GM18867 (cell line): ENCODE measurements at regions not wholly inside any gene's neighbourhood (a gene's known extent, or its start where the extent isn't known, plus 50 kb on each side); places are given as distances from the start of the nearest gene placed in this dataset.

Experiments used
- ATAC-seq: cut with Tn5 transposase; IDR thresholded peaks from one replicate; pipeline ENCODE4 v1.9.1; 2021; ENCODE audit warnings: mild to moderate bottlenecking, moderate library complexity; ENCODE audit not compliant: unreplicated experiment

DNA sequence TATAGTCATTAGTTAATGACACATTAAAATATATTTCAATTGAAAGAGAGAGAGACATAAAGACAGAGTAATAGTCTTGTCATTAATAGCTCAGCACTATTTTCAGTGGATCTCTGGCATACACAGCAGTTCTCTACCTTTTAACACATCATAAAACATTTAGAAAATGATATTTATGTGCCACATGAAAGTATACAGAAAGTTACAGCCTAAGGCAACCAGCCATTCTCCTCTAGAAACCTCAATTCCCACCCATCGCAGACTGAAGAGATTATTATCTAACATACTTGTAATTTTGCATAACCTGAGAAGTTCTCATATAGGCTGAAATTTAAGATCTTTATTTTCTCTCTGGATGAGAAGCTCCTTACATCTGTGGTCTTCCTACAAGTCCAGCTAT, 58.7 kb upstream of the FAM83B start:
- ATAC-seq, result no peak
